HG02798 (cell line): ENCODE measurements at regions not wholly inside any gene's neighbourhood (a gene's known extent, or its start where the extent isn't known, plus 50 kb on each side); places are given as distances from the start of the nearest gene placed in this dataset.
A peak's percentile ranks its signal among the peaks of the same experiment; 100 is the strongest.

Source experiments
- ATAC-seq: cut with Tn5 transposase; IDR thresholded peaks from one replicate; pipeline ENCODE4 v1.9.1; 2021; ENCODE audit warnings: mild to moderate bottlenecking; ENCODE audit not compliant: unreplicated experiment, poor library complexity

GRCh38 chr2:176534798-176535466 is 265.7 kb downstream of the MTX2 start:
- no peak for ATAC-seq

DNA sequence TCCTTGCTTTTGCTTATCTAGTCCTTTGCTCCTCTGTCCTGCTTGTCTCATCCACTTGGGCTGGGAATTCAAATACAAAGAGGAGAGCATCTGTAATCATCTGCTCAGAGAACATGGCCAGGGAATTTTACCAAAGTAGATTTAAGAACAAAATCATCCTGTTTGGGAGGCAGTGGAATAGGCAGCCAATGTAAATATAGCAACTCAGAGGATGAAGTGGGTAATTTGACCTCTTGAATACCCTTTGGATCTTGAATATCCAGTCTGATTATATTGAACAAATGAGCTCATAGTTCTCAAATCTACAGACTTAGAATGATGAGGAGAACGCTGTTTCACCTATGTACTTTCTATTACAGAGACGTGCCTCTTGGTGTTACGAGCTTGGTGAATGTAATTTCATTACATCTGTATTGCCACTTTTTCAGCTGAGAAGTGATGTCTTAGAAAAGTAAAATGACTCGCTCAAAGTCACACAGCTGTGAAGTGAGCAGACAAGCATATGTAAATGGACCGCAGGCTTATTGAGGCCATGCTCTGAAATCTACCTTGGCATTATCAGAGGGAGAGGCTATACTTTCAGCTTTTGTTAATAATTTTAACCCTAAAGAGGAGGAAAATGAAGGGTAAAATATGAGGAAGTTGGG is 266.3 kb downstream of the MTX2 start:
- ATAC-seq: no peak

- ATAC-seq: no peak
These were observed 267.3 kb downstream of the MTX2 start for GRCh38 chr2:176536439-176537133.

DNA sequence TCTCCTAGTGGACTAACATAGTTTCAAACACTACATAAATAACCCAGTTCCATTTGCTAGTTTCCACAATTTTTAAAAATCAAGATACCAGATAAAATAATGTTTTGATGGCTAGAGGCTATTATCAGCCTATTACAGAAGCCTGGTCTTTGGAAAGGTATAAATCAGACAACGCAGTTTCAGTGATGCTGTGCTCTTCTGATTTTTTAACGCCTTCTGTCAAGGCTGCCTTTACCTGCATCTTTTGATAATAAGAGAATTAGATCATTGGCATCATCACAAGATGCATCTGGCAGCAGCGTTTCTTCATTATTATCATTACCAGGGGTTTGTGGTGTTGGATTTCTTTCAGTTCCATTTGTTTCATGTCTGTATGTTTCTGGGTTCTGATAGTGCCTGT is 268.7 kb downstream of the MTX2 start:
- no peak for ATAC-seq

DNA sequence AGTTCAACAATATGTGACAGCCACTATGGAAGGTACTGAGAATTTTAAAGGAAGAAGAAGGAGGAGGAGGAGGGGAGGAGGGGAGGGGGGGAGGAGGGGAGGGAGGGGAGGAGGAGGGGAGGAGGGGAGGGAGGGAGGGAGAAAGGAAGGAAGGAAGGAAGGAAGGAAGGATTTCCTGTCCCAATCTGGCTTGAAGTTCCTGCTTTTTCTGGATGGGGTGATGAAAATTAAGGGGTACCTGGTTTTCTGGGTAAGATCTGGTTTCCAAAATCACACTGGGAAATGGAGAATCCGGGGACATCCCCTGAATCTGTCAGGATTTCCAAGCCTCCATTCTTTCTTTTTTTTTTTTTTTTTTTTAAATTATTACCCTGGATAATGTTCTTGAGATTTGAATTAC is 271.8 kb downstream of the MTX2 start:
- ATAC-seq: no peak

GRCh38 chr2:176542476-176542875 is 273.2 kb downstream of the MTX2 start:
- ATAC-seq: no peak

DNA sequence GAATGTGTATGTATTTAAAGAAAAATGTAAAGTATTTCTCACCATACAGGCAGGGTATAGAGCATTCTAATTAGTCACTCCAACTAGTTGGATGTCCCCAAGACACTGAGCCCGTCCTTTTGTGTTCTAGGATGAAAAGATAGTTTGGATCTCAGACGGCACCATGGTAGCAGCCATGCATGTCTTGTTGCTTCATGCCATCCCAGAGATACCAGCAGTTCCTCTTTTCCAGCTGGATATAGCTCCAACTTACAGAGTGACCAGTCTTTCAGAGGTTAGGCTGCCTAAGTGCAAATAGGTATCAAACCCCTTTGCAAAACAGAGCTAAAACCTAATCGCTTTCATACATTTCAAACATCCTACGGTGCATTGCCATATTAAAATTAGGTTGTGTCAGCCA is 275.3 kb downstream of the MTX2 start:
- ATAC-seq: no peak

- ATAC-seq: no peak
These were observed 276.0 kb downstream of the MTX2 start for GRCh38 chr2:176544991-176545956.

DNA sequence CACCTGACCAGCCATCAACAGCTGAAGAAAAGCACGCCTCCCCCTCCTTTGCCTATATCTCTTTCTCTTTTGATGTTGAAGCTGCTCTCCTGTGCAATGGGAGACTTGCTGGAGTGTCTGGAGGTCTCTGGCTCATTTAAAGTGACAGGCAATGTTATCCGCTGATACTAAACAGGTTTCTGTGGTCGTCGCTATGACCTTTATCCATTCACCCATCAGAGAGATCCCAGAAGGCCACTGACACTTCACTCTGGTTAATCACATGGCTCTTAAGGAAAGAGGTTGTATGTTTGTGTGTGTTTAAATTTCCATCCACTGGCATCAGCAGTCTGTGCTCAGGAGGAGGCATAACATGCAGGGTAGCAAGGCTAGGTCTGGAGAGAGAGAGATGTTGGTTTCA is 277.3 kb downstream of the MTX2 start:
- no peak for ATAC-seq

- ATAC-seq: no peak
These were observed 283.4 kb downstream of the MTX2 start for GRCh38 chr2:176552501-176553135.

- peak; percentile 53 for ATAC-seq
These were observed 284.5 kb downstream of the MTX2 start for GRCh38 chr2:176553685-176554100.

GRCh38 chr2:176554101-176555048 is 285.1 kb downstream of the MTX2 start:
- ATAC-seq: peak; percentile 63

DNA sequence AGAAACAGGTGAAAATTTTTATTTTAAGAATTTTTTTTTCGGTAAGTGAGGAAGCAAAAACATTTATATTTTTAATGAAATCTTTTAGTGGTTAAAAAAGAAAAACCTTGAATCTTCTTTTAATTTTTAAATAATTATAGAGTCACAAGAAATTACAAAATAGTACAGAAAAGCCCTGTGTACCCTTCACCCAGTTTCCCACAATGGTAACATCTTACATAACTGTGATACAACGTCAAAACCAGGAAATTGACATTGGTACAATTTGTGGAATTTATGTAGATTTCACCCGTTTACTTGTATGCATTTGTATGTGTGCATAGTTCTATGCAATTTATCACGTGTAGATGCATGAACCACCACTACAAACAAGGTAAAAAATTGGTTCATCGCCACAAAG is 285.9 kb downstream of the MTX2 start:
- no peak for ATAC-seq

DNA sequence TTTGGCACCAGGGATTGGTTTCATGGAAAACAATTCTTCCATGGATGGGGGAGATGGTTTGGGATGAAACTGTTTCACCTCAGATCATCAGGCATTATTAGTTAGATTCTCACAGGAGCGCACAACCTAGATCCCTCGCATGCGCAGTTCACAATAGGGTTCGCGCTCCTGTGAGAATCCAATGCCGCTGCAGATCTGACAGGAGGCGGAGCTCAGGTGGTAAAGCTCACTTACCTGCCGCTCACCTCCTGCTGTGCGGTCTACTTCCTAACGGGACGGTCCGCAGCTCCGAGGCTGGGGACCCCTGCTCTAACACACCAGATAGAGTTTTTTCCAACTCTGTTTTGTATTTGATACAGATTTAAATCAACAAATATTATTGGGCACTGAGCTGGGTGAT is 286.5 kb downstream of the MTX2 start:
- ATAC-seq: no peak

- ATAC-seq: no peak
These were observed 287.1 kb downstream of the MTX2 start for GRCh38 chr2:176556373-176556772.

GRCh38 chr2:176557821-176558220 is 288.6 kb downstream of the MTX2 start:
- ATAC-seq: no peak

GRCh38 chr2:176558574-176559140 is 289.4 kb downstream of the MTX2 start:
- no peak for ATAC-seq

- no peak for ATAC-seq
These were observed 291.1 kb downstream of the MTX2 start for GRCh38 chr2:176560296-176560695.

- ATAC-seq: no peak
These were observed 292.5 kb downstream of the MTX2 start for GRCh38 chr2:176561706-176562105.
